Gastroesophageal sphincter (tissue), 4 donors: ENCODE measurements at regions not wholly inside any gene's neighbourhood (a gene's known extent, or its start where the extent isn't known, plus 50 kb on each side); places are given as distances from the start of the nearest gene placed in this dataset.

Source experiments
- ATAC-seq: fragments of 150-250 bp; one replicate; pipeline ENCODE4 v1.9.1; 2016; ENCODE audit warnings: mild to moderate bottlenecking, moderate library complexity
- H3K27ac ChIP-seq, 4 donors: fragments of 200-600 bp; sonication (generic) in 3 of 4; 1 replicate in 3 of 4; 2 replicates in 1 of 4; pipeline ENCODE4 v1.5.1; 2016 to 2019
- H3K27me3 ChIP-seq: fragments of 200-600 bp; sonication (generic); one replicate; pipeline ENCODE4 v1.5.1; 2019
- H3K36me3 ChIP-seq, 2 donors: fragments of 200-600 bp; sonication (generic); one replicate each; pipeline ENCODE4 v1.5.1; 2019; ENCODE audit warnings: control low read depth in 1 of 2
- H3K4me1 ChIP-seq, 3 donors: fragments of 200-600 bp; sonication (generic); 1 replicate in 2 of 3; 2 replicates in 1 of 3; pipeline ENCODE4 v1.5.1; 2016 to 2019; ENCODE audit warnings: control low read depth in 2 of 3
- H3K4me3 ChIP-seq, 2 donors: fragments of 200-600 bp; sonication (generic); one replicate each; pipeline ENCODE4 v1.5.1; 2019; ENCODE audit warnings: mild to moderate bottlenecking in 1 of 2, moderate library complexity in 1 of 2
- H3K9me3 ChIP-seq, 3 donors: fragments of 200-600 bp; sonication (generic); one replicate each; pipeline ENCODE4 v1.5.1; 2017 to 2019; ENCODE audit warnings: control low read depth in 2 of 3
- CTCF ChIP-seq, 4 experiments: fragments of 200-600 bp in 2 of 4; fragments of 450-650 bp in 2 of 4; sonication (generic) in 1 of 4; IDR thresholded peaks; one replicate each; pipeline ENCODE4 v1.5.1; 2017 to 2019; ENCODE audit warnings: antibody characterized with exemption in 4 of 4, mild to moderate bottlenecking in 2 of 4, moderate library complexity in 2 of 4
- EP300 ChIP-seq: sonication (generic); formaldehyde crosslinking; IDR thresholded peaks from one replicate; pipeline ENCODE4 v1.6.1; 2017; ENCODE audit warnings: antibody characterized with exemption, mild to moderate bottlenecking
- POLR2A ChIP-seq, 2 donors: fragments of 450-650 bp; IDR thresholded peaks; one replicate each; pipeline ENCODE4 v1.6.1; 2017; ENCODE audit warnings: antibody characterized with exemption in 2 of 2, mild to moderate bottlenecking in 2 of 2, moderate library complexity in 1 of 2
- POLR2AphosphoS5 ChIP-seq: sonication (generic); formaldehyde crosslinking; IDR thresholded peaks from one replicate; pipeline ENCODE4 v1.6.1; 2017; ENCODE audit warnings: antibody characterized with exemption
- WGBS, 2 donors: methylation state at CpG; one replicate each; pipeline ENCODE4 v1.1.5; 2018; ENCODE audit warnings: low coverage in 1 of 2; 5-methylcytosine and 5-hydroxymethylcytosine counted together

- H3K4me1 ChIP-seq = peaks cover 29 to 92% (median 44%) of the 10 kb centered on the region in 3 donors
Measured at GRCh38 chr3:113150250-113150649, 61.1 kb upstream of the BOC start.

GRCh38 chr3:113151461-113152031 is 59.8 kb upstream of the BOC start:
- Histone ChIP-seq H3K27ac (peak overlapping the region; percentile 72 to 93 (median 84)), H3K36me3 (no peaks in the 10 kb centered on the region), H3K27me3 (no peaks in the 10 kb centered on the region), H3K9me3 (no peaks in the 10 kb centered on the region), H3K4me3 (no peak overlapping the region), H3K4me1 (peaks cover 29 to 86% (median 44%) of the 10 kb centered on the region in 3 donors)
- 1 to 29% methylated on average over 6 of the region's 6 CpGs for WGBS, 2 donors
- ATAC-seq = peak; percentile 87
- no peak for TF ChIP-seq POLR2A (IDR thresholded peaks at IDR 0.05)
- peak; percentile 56 for TF ChIP-seq POLR2AphosphoS5

More at GRCh38 chr3:113150250-113150649, 61.1 kb upstream of the BOC start:
- WGBS, 2 donors = 71% methylated on average over 1 of the region's 5 CpGs; no CpG with 5 or more reads in 1 of the 2 donors
- H3K27me3 ChIP-seq = no peaks in the 10 kb centered on the region
- H3K27ac ChIP-seq = peak overlapping the region; percentile 72 to 93 (median 84)
- no peak for ATAC-seq
- H3K4me3 ChIP-seq = no peak overlapping the region
- TF ChIP-seq EP300 = no peak
- TF ChIP-seq CTCF (IDR thresholded peaks at IDR 0.05) = no peak
- no peak for TF ChIP-seq POLR2A (IDR thresholded peaks at IDR 0.05)
- no peak for TF ChIP-seq POLR2AphosphoS5
- no peaks in the 10 kb centered on the region for H3K9me3 ChIP-seq
- H3K36me3 ChIP-seq = no peaks in the 10 kb centered on the region

- Histone ChIP-seq H3K4me3 (no peak overlapping the region), H3K4me1 (peaks cover 35 to 86% (median 45%) of the 10 kb centered on the region in 3 donors), H3K27ac (peak overlapping the region; percentile 72 to 93 (median 84)), H3K27me3 (no peaks in the 10 kb centered on the region), H3K36me3 (no peaks in the 10 kb centered on the region), H3K9me3 (no peaks in the 10 kb centered on the region)
- ATAC-seq = no peak
- TF ChIP-seq POLR2A (IDR thresholded peaks at IDR 0.05) = no peak
- TF ChIP-seq EP300 = no peak
- no peak for TF ChIP-seq POLR2AphosphoS5
- TF ChIP-seq CTCF (IDR thresholded peaks at IDR 0.05) = no peak
- 13 to 47% methylated on average over 1 of the region's 1 CpG for WGBS, 2 donors
Measured at GRCh38 chr3:113152849-113153248, 58.5 kb upstream of the BOC start.

GRCh38 chr3:113153499-113154107 is 57.8 kb upstream of the BOC start:
- H3K36me3 ChIP-seq = no peaks in the 10 kb centered on the region
- no peaks in the 10 kb centered on the region for H3K9me3 ChIP-seq
- no peaks in the 10 kb centered on the region for H3K27me3 ChIP-seq
- peak overlapping the region; percentile 39 to 86 (median 76) for H3K27ac ChIP-seq
- TF ChIP-seq POLR2AphosphoS5 = no peak
- no peak for TF ChIP-seq CTCF (IDR thresholded peaks at IDR 0.05)
- no peak for TF ChIP-seq POLR2A (IDR thresholded peaks at IDR 0.05)
- no peak for TF ChIP-seq EP300
- H3K4me3 ChIP-seq = no peak overlapping the region
- WGBS, 2 donors = 76 to 90% methylated on average over 3 of the region's 3 CpGs
- peaks cover 35 to 86% (median 41%) of the 10 kb centered on the region in 3 donors for H3K4me1 ChIP-seq
- ATAC-seq = no peak

- Histone ChIP-seq H3K9me3 (no peaks in the 10 kb centered on the region), H3K4me1 (peaks cover 14 to 65% (median 17%) of the 10 kb centered on the region in 3 donors), H3K36me3 (no peaks in the 10 kb centered on the region), H3K27ac (peak overlapping the region; percentile 8 to 79 (median 74)), H3K4me3 (no peak overlapping the region), H3K27me3 (no peaks in the 10 kb centered on the region)
- WGBS, 2 donors = 31 to 62% methylated on average over 2 of the region's 2 CpGs
- TF ChIP-seq POLR2AphosphoS5 = no peak
- no peak for TF ChIP-seq EP300
- TF ChIP-seq POLR2A (IDR thresholded peaks at IDR 0.05) = no peak
- TF ChIP-seq CTCF (IDR thresholded peaks at IDR 0.05) = no peak
- ATAC-seq = no peak
Measured at GRCh38 chr3:113156816-113157333, 54.5 kb upstream of the BOC start.
